H9 (cell line): ENCODE measurements at regions not wholly inside any gene's neighbourhood (a gene's known extent, or its start where the extent isn't known, plus 50 kb on each side); places are given as distances from the start of the nearest gene placed in this dataset.

Experiments
- DNase-seq: peaks from one replicate; pipeline ENCODE4 v3.0.0-alpha.2; 2017
- H2AFZ ChIP-seq: one replicate; pipeline ENCODE4 v1.6.1; 2013; ENCODE audit warnings: mild to moderate bottlenecking, low read length, control low read depth, moderate library complexity
- H2AK5ac ChIP-seq: 2 replicates; pipeline ENCODE4 v1.6.1; 2013; ENCODE audit warnings: low read length, control low read depth, mixed read lengths; ENCODE audit not compliant: insufficient read length
- H2BK120ac ChIP-seq: one replicate; pipeline ENCODE4 v1.6.1; 2013; ENCODE audit warnings: low read depth, mild to moderate bottlenecking, low read length, control low read depth, inconsistent platforms; ENCODE audit not compliant: poor library complexity, severe bottlenecking
- H2BK12ac ChIP-seq: 2 replicates; pipeline ENCODE4 v1.6.1; 2013; ENCODE audit warnings: low read length, control low read depth, mixed read lengths, low read depth; ENCODE audit not compliant: insufficient read length
- H2BK15ac ChIP-seq: 2 replicates; pipeline ENCODE4 v1.6.1; 2013; ENCODE audit warnings: low read depth, low read length, control low read depth
- H2BK20ac ChIP-seq: one replicate; pipeline ENCODE4 v1.6.1; 2013; ENCODE audit warnings: low read depth, mild to moderate bottlenecking, low read length, control low read depth, inconsistent platforms; ENCODE audit not compliant: poor library complexity, severe bottlenecking
- H2BK5ac ChIP-seq: 2 replicates; pipeline ENCODE4 v1.6.1; 2013; ENCODE audit warnings: low read length, control low read depth, mixed read lengths; ENCODE audit not compliant: insufficient read length
- H3K14ac ChIP-seq: 2 replicates; pipeline ENCODE4 v1.6.1; 2013; ENCODE audit warnings: low read length, control low read depth; ENCODE audit not compliant: insufficient read depth
- H3K18ac ChIP-seq: 2 replicates; pipeline ENCODE4 v1.6.1; 2013; ENCODE audit warnings: low read depth, mild to moderate bottlenecking, mixed read lengths, low read length, control low read depth; ENCODE audit not compliant: insufficient read length
- H3K23ac ChIP-seq: 2 replicates; pipeline ENCODE4 v1.6.1; 2013; ENCODE audit warnings: low read length, control low read depth, mixed read lengths, low read depth; ENCODE audit not compliant: insufficient read length
- H3K23me2 ChIP-seq: 2 replicates; pipeline ENCODE4 v1.6.1; 2013; ENCODE audit warnings: low read depth, mild to moderate bottlenecking, mixed read lengths, low read length, control low read depth; ENCODE audit not compliant: insufficient read length, poor library complexity, severe bottlenecking
- H3K27ac ChIP-seq: 2 replicates; pipeline ENCODE4 v1.5.1; 2013; ENCODE audit warnings: low read length, control low read depth, mixed read lengths, low read depth; ENCODE audit not compliant: insufficient read length
- H3K27me3 ChIP-seq: 2 replicates; pipeline ENCODE4 v1.6.1; 2013; ENCODE audit warnings: low read length, control low read depth, inconsistent platforms; ENCODE audit not compliant: insufficient read depth
- H3K4ac ChIP-seq: 2 replicates; pipeline ENCODE4 v1.6.1; 2013; ENCODE audit warnings: low read depth, mild to moderate bottlenecking, control low read depth, inconsistent platforms, low read length, moderate library complexity
- H3K4me1 ChIP-seq: 2 replicates; pipeline ENCODE4 v1.6.1; 2013; ENCODE audit warnings: low read length, control low read depth, inconsistent platforms; ENCODE audit not compliant: insufficient read depth
- H3K4me2 ChIP-seq: 2 replicates; pipeline ENCODE4 v1.6.1; 2013; ENCODE audit warnings: low read length, control low read depth, mixed read lengths; ENCODE audit not compliant: insufficient read length, insufficient read depth
- H3K56ac ChIP-seq: 2 replicates; pipeline ENCODE4 v1.6.1; 2013; ENCODE audit warnings: low read depth, mild to moderate bottlenecking, mixed read lengths, low read length, control low read depth; ENCODE audit not compliant: insufficient read length
- H3K79me1 ChIP-seq: 2 replicates; pipeline ENCODE4 v1.6.1; 2013; ENCODE audit warnings: low read depth, mild to moderate bottlenecking, moderate library complexity, low read length, control low read depth, inconsistent platforms; ENCODE audit not compliant: insufficient read depth, poor library complexity, severe bottlenecking
- H3K79me2 ChIP-seq: 2 replicates; pipeline ENCODE4 v1.6.1; 2013; ENCODE audit warnings: low read length, control low read depth, inconsistent platforms; ENCODE audit not compliant: insufficient read depth
- H3K9ac ChIP-seq: 2 replicates; pipeline ENCODE4 v1.6.1; 2013; ENCODE audit warnings: low read length, control low read depth, mixed read lengths; ENCODE audit not compliant: insufficient read length; ENCODE audit errors: extremely low read depth
- H3K9me3 ChIP-seq: one replicate; pipeline ENCODE4 v1.6.1; 2013; ENCODE audit warnings: low read depth, low read length, inconsistent platforms; ENCODE audit not compliant: control insufficient read depth
- H3T11ph ChIP-seq: one replicate; pipeline ENCODE4 v1.6.1; 2013; ENCODE audit warnings: mild to moderate bottlenecking, low read length, control low read depth, inconsistent platforms
- H4K20me1 ChIP-seq: one replicate; pipeline ENCODE4 v1.6.1; 2013; ENCODE audit not compliant: control insufficient read depth, insufficient read length, insufficient read depth
- H4K5ac ChIP-seq: 2 replicates; pipeline ENCODE4 v1.6.1; 2013; ENCODE audit warnings: low read depth, mild to moderate bottlenecking, mixed read lengths, low read length, control low read depth; ENCODE audit not compliant: insufficient read length
- H4K8ac ChIP-seq: replicated peaks from 2 replicates; pipeline ENCODE4 v1.6.1; 2013; ENCODE audit warnings: low read length, control low read depth, mixed read lengths, low read depth; ENCODE audit not compliant: insufficient read length
- H4K91ac ChIP-seq: 2 replicates; pipeline ENCODE4 v1.6.1; 2013; ENCODE audit warnings: low read depth, mild to moderate bottlenecking, moderate library complexity, mixed read lengths, low read length, control low read depth; ENCODE audit not compliant: insufficient read length
- H3K27ac Mint-ChIP-seq, 3 experiments: 2 replicates in 2 of 3; 3 replicates in 1 of 3; pipeline ENCODE4 v1.8.0; 2020 to 2021; ENCODE audit warnings: mixed read lengths in 3 of 3, mild to moderate bottlenecking in 1 of 3, moderate library complexity in 1 of 3
- H3K27me3 Mint-ChIP-seq: 2 replicates; pipeline ENCODE4 v1.8.0; 2021; ENCODE audit warnings: low read depth, mild to moderate bottlenecking, moderate library complexity, mixed read lengths
- H3K36me3 Mint-ChIP-seq, 3 experiments: 2 replicates in 2 of 3; 3 replicates in 1 of 3; pipeline ENCODE4 v1.8.0; 2020 to 2021; ENCODE audit warnings: low read depth in 3 of 3, mixed read lengths in 3 of 3; ENCODE audit not compliant: insufficient read depth in 1 of 3
- H3K4me1 Mint-ChIP-seq, 2 experiments: 2 replicates each; pipeline ENCODE4 v1.8.0; 2020; ENCODE audit warnings: mixed read lengths in 2 of 2
- H3K4me3 Mint-ChIP-seq, 2 experiments: 2 replicates in 1 of 2; 3 replicates in 1 of 2; pipeline ENCODE4 v1.8.0; 2020 to 2021; ENCODE audit warnings: mild to moderate bottlenecking in 2 of 2, mixed read lengths in 2 of 2, moderate library complexity in 1 of 2
- H3K9me3 Mint-ChIP-seq, 2 experiments: 2 replicates in 1 of 2; 3 replicates in 1 of 2; pipeline ENCODE4 v1.8.0; 2020; ENCODE audit warnings: mild to moderate bottlenecking in 2 of 2, mixed read lengths in 2 of 2, moderate library complexity in 1 of 2
- CTCF ChIP-seq: fragments of 200-600 bp; sonication (generic); conservative IDR thresholded peaks from 3 replicates; pipeline ENCODE4 v1.8.0; 2021; ENCODE audit warnings: antibody characterized with exemption, mild to moderate bottlenecking
- WGBS: extraction: QIAGEN DNeasy Blood & Tissue Kit; methylation state at CpG from one replicate; pipeline ENCODE4 v1.1.7; 2013; ENCODE audit warnings: missing lambda C conversion rate, low lambda C conversion rate, mixed read lengths; ENCODE audit not compliant: insufficient read length; ENCODE audit errors: extremely low coverage; 5-methylcytosine and 5-hydroxymethylcytosine counted together

GRCh38 chr1:232861107-232861506 is 55.9 kb downstream of the MAP10 start:
- no peak for DNase-seq
- no peak overlapping the region for H2BK15ac ChIP-seq
- no peak overlapping the region for H2BK5ac ChIP-seq

More at GRCh38 chr1:232861107-232861506, 55.9 kb downstream of the MAP10 start:
- no CpG with 5 or more reads among the region's 4 CpGs for WGBS
- no peak overlapping the region for H3K4me2 ChIP-seq
- peak overlapping the region; percentile 65 for H3K56ac ChIP-seq
- no peak for TF ChIP-seq CTCF
- H3K23ac ChIP-seq, result no peak overlapping the region
- no peak overlapping the region for H2BK20ac ChIP-seq
- H2BK12ac ChIP-seq, result no peak overlapping the region
- no peaks in the 10 kb centered on the region; a peak in 1 of 4 replicates for H3K4me1 Mint-ChIP-seq
- H2AK5ac ChIP-seq, result no peak overlapping the region
- H3T11ph ChIP-seq, result no peak overlapping the region
- no peak overlapping the region for H3K4ac ChIP-seq
- H3K9me3 ChIP-seq, result no peaks in the 10 kb centered on the region
- H3K27ac ChIP-seq, result no peak overlapping the region
- no peaks in the 10 kb centered on the region for H3K23me2 ChIP-seq
- H3K79me1 ChIP-seq, result no peaks in the 10 kb centered on the region
- H3K4me1 ChIP-seq, result no peaks in the 10 kb centered on the region
- no peaks in the 10 kb centered on the region for H3K36me3 Mint-ChIP-seq
- no peaks in the 10 kb centered on the region for H4K20me1 ChIP-seq
- no peak overlapping the region for H2AFZ ChIP-seq
- no peak overlapping the region for H4K8ac ChIP-seq
- no peak overlapping the region for H4K91ac ChIP-seq
- peaks cover 2% of the 10 kb centered on the region for H3K27me3 Mint-ChIP-seq
- no peak overlapping the region for H3K18ac ChIP-seq
- H2BK120ac ChIP-seq, result no peak overlapping the region
- H3K79me2 ChIP-seq, result no peaks in the 10 kb centered on the region
- no peaks in the 10 kb centered on the region for H3K27me3 ChIP-seq
- H3K4me3 Mint-ChIP-seq, result no peak overlapping the region
- no peak overlapping the region for H3K27ac Mint-ChIP-seq
- H4K5ac ChIP-seq, result no peak overlapping the region
- no peak overlapping the region for H3K14ac ChIP-seq
- H3K9ac ChIP-seq, result no peak overlapping the region
- H3K9me3 Mint-ChIP-seq, result no peaks in the 10 kb centered on the region
